ENCODE measurements at regions not wholly inside any gene's neighbourhood (a gene's known extent, or its start where the extent isn't known, plus 50 kb on each side); places are given as distances from the start of the nearest gene placed in this dataset.

DNA sequence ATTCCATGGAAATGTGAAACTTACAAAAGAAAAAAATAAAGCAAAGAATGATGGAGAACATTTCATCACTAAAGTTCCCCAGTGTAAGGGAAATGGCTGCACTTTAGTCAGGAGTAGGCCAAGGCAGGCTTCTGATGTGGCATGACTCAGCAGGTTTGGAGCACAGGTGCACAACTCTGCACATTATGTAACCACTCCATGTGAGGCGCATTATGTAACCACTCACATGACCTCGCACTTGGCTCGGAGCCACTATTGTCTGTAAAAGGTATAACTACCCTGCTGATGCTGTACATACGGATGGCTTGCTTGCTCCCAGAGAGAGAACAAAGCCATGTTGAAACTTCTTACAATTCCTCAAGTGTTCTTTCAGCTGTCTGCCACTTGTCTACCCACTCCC is 727.6 kb downstream of the TRAM1L1 start:
- TF ChIP-seq, protein P1, sequence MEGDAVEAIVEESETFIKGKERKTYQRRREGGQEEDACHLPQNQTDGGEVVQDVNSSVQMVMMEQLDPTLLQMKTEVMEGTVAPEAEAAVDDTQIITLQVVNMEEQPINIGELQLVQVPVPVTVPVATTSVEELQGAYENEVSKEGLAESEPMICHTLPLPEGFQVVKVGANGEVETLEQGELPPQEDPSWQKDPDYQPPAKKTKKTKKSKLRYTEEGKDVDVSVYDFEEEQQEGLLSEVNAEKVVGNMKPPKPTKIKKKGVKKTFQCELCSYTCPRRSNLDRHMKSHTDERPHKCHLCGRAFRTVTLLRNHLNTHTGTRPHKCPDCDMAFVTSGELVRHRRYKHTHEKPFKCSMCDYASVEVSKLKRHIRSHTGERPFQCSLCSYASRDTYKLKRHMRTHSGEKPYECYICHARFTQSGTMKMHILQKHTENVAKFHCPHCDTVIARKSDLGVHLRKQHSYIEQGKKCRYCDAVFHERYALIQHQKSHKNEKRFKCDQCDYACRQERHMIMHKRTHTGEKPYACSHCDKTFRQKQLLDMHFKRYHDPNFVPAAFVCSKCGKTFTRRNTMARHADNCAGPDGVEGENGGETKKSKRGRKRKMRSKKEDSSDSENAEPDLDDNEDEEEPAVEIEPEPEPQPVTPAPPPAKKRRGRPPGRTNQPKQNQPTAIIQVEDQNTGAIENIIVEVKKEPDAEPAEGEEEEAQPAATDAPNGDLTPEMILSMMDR (IDR thresholded peaks at IDR 0.05; ENCODE audit: borderline replicate concordance, insufficient read depth, low read depth, low read length), result no peak
- no peak overlapping the region for H3K4me3 ChIP-seq (ENCODE audit: low read depth, low read length)

DNA sequence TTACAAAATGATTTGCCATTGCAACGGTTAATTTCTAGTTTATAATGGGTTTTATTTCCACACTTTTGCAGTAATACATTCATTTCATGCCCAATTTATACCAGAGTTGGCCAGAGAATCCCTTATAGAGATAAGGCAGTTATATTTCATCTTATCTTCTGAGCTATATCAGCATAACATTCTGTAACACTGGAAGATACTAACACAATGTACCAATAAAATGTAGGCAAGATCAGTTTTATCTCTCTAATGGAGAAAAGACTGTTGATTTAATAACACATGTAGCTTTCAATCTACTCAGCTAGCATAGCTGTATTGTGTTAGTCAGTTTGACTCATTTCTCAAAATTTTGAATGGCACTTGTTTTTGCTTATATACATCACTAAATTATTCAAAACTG is 738.6 kb downstream of the TRAM1L1 start:
- H3K4me3 ChIP-seq (ENCODE audit: low read depth, low read length), result no peak overlapping the region
- TF ChIP-seq, protein P1 (IDR thresholded peaks at IDR 0.05; ENCODE audit: borderline replicate concordance, insufficient read depth, low read depth, low read length), result no peak

DNA sequence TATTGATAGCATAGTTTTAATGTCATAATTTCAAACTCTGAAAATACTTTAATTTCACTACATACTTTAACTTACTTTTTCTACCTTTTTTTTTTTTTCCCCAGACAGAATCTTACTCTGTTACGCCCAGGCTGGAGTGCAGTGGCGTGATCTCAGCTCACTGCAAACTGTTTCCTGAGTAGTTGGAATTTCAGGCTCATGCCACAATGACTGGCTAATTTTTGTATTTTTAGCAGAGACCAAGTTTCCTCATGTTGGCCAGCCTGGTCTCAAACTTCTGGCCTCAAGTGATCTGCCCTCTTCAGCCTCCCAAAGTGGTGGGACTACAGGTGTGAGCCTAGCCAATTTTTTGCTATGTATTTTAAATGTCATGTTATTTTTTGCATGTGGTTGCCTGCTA is 741.6 kb downstream of the TRAM1L1 start:
- TF ChIP-seq, protein P1 (IDR thresholded peaks at IDR 0.05; ENCODE audit: borderline replicate concordance, insufficient read depth, low read depth, low read length), result no peak
- H3K4me3 ChIP-seq (ENCODE audit: low read depth, low read length), result no peak overlapping the region

DNA sequence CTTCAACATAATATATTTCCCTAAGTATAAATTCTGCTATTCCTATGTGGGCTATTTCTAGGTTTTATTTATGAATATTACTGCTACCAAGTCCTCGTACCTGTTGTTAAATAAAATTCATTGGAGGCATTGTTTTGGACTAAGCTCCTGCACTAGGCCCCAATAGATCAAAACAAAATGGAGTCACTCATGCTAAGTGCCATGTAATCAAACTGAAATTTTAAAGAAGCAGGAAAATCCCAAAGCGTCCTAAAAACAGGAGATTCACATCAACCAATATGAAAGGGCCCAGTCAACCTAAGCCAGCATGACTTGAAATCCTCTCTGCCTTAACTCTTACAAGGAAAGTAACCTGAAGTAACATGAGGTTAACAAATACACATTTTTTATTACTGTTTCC is 743.2 kb downstream of the TRAM1L1 start:
- TF ChIP-seq, protein P1 (IDR thresholded peaks at IDR 0.05; ENCODE audit: borderline replicate concordance, insufficient read depth, low read depth, low read length), result no peak

DNA sequence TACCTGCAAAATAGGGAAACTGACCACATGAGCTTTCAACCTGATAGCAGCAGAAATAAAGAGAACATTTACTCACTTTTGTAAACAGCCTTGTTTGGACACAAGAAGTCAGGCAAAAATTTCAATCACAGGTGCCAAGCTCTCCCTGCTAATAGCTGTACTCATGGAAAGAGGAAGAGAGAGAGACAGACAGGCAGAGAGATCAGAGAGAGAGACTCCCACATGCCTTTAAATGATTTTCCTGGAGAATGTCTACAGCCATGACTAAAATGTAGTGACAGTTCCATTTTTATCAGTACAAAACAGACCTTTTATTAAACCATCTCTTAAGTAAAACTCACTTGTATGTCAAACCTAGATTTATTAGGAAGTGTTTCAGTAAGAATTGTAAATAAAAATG is 752.9 kb downstream of the TRAM1L1 start:
- H3K4me3 ChIP-seq (ENCODE audit: low read depth, low read length), result no peak overlapping the region
- TF ChIP-seq, protein P1 (IDR thresholded peaks at IDR 0.05; ENCODE audit: borderline replicate concordance, insufficient read depth, low read depth, low read length), result no peak

More for the DNA sequence above, 743.2 kb downstream of the TRAM1L1 start:
- no peak overlapping the region for H3K4me3 ChIP-seq (ENCODE audit: low read depth, low read length)

DNA sequence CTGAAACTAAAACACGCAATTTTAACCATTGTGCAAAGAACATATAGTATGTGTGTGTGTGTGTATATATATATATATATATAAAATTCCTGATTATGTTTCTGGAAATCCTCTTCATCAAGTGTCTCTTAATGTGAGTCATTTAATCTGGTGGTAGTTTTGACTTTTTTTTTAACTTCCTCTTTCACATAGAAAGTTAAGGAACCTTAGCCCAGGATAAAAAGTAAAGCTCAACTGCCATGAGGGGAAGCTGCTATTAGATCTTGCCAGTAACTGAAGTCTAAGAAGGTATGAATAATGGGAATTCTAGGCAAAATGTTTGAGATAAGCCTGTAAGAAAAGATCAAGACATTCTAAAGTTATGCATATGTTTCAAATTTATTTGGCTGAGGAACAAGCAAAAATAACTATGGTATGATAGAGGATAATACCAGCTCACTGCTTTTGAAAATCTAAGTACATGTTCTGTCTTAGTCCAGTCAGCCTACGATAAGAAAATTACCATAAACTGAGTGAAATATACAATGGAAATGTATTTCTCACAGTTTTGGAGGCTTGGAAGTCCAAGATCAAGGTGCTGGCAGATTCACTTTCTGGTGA is 757.0 kb downstream of the TRAM1L1 start:
- TF ChIP-seq, protein P1 (IDR thresholded peaks at IDR 0.05; ENCODE audit: borderline replicate concordance, insufficient read depth, low read depth, low read length), result no peak

DNA sequence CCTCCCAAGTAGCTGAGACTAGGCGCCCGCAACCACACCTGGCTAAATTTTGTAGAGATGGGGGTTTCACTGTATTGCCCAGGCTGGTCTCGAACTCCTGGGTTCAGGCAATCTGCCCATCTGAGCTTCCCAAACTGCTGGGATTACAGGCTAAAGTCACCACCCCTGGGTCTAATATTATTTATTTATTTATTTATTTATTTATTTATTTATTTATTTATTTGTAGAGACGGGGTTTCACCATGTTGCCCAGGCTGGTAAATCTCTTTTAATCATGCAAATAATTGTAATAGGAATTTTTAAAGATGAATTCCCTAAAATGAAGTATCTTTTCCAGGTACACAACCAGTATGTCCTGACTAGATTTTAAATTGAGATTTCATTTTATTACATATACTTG is 761.8 kb downstream of the TRAM1L1 start:
- TF ChIP-seq, protein P1 (IDR thresholded peaks at IDR 0.05; ENCODE audit: borderline replicate concordance, insufficient read depth, low read depth, low read length), result no peak
- H3K4me3 ChIP-seq (ENCODE audit: low read depth, low read length), result no peak overlapping the region

More for the DNA sequence above, 757.0 kb downstream of the TRAM1L1 start:
- H3K4me3 ChIP-seq (ENCODE audit: low read depth, low read length), result no peak overlapping the region

Measured in GM12875 (cell line).